Stimulated activated CD8-positive, alpha-beta memory T cell treated with anti-CD3 and anti-CD28 coated beads, Interleukin-4, amount 100 ng/mL, for 1 hour (primary cell): ENCODE measurements at regions not wholly inside any gene's neighbourhood (a gene's known extent, or its start where the extent isn't known, plus 50 kb on each side); places are given as distances from the start of the nearest gene placed in this dataset.

ENCODE experiments used
- DNase-seq, 2 donors: peaks; one replicate each; pipeline ENCODE4 v3.0.0-alpha.2; 2020; ENCODE audit warnings: low read depth in 2 of 2, low spot score in 1 of 2

DNA sequence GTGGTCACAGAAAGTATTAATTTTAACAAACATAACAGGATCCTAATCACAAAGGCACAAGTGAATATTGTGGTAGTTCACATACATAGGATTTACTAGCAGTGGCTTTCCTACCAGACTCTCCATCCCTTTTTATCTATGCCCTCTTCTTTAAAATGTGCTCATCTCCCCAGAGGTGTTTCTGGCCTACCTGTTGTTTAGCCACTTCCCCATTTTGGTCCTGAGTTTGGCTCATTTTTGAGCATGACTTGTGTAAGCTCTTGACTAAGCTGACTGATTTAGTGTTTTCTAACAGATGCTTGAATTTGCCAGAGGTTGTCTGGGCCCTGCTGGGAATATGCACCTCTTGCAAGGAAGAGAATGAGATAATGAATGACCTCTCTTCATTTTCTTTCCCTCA lies 517.7 kb upstream of the CLINT1 start:
- no peak for DNase-seq

DNA sequence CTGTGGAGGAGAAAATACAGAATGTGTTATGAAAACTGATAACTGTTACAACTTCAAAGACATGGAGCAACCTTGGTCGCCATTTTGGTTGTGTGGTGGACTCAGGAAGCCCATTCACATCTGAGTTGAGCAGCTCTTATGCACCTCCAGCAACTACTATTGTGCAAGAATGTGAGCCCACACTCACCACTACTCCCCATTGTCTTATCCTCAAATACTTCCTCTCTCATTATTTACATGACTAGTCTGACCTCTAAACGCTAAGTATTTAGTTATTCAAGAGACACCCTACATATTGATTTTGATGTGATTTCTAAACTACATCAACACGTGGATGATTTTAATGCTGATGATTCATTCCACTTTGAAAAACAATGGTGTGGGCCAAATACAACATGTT lies 516.6 kb upstream of the CLINT1 start:
- no peak for DNase-seq

DNA sequence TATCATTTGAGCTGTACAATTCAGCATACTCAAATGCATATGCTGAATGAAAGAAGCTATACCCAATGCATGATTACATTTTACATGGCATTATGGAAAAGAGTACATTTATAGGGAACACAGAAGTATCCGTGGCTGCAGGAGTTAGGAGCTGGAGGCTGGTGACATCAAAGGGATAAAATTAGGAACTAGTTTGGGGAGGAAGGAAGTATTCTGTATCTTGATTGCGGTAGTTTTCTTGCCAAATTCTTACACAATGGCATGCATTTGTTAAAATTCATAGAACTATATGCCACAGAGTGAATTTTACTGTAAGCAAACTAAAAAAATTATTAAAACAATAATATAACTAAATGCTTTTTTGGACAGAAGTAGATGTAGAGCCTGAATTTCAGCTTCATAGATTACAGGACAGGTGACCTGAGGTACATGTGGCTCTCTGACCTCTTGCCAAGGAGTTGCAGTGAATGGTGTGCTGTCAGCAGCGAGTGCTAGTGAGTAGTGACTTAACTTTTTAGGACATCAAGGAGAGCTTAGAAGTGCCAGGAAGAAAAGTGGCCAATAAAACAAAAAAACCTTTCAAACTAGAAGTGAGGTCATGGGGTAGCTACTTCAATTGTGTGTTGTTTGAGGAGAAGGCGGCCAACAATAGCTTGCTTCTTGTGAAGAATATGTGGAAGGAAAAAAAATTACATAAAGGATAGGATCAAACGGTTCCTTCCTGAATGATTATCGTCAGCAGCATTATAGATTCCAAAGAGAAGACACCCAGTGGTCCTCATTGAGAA lies 514.9 kb upstream of the CLINT1 start:
- no peak for DNase-seq

DNA sequence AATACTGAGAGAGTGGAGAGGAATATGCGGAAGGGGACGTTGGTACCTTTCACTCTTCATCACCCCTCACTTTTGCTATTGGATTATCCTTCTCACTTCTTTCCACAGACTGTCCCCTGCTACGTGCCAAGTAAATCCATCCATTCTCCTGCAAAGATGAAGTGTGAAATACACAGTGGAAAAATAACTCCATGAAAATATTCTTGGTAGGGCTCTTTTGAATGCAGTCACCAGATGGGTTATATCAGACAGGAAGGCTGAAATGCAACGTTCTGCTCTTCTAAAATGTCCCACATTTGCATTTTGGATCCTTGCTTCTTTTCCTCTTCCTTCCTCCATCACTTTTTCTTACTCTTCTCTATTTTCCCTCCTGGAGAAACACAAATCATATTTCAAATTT lies 510.3 kb upstream of the CLINT1 start:
- no peak for DNase-seq

DNA sequence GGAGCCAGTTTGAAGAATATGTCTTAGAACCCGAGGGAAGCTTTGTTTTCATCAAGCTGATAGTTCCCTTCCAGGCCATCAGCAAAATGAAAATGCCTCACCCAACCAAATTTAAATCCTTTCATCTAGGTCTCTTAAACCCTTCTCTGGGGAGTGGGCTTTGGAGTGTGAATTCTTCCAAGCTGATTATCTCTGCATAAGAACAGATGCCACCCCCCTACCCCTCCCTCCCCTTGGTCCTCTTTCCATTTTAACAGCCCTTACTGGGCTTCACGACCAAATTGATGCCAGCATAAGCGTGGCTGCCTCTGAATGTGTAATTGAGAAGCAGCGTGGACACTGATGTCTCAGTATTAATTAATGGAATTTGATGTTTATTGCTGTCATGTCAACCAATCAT lies 509.7 kb upstream of the CLINT1 start:
- no peak for DNase-seq

DNA sequence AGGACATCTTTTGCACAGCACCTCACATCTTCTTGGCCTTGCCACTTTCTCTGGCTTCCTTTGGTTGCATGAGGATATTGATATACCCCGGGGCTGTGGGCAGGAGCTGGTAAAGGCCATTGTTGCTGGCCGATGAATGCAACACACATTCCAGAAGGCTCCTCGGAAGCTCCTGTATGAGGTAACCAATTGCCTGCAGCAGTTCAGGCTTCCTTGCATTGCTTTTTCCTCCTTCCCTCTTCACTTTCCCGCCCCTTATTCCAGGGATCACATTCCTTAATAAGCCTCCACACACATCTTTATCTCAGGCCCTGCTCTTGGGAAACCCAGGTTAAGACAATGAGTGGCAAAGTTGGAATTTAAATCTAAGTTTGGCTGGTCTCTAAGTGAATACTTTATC lies 505.4 kb upstream of the CLINT1 start:
- no peak for DNase-seq

DNA sequence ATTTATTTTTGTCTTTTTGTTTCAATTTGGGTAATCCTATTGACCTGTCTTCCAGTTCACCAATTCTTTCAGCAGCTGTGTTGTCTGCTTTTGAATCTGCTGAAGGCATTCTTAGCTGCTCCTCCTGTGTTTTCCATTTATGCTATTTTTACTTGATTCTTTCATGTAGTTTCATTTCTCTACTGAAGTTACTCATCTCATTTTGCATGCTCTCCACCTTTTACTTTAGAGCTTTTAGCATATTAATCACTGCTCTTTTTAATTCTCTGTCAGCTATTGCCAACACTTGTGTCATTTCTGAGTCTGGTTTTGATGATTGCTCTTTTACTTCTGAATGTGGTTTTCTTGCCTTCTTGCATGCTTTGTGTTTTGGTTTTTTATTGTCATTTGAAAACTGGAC lies 496.0 kb upstream of the CLINT1 start:
- DNase-seq = no peak

DNA sequence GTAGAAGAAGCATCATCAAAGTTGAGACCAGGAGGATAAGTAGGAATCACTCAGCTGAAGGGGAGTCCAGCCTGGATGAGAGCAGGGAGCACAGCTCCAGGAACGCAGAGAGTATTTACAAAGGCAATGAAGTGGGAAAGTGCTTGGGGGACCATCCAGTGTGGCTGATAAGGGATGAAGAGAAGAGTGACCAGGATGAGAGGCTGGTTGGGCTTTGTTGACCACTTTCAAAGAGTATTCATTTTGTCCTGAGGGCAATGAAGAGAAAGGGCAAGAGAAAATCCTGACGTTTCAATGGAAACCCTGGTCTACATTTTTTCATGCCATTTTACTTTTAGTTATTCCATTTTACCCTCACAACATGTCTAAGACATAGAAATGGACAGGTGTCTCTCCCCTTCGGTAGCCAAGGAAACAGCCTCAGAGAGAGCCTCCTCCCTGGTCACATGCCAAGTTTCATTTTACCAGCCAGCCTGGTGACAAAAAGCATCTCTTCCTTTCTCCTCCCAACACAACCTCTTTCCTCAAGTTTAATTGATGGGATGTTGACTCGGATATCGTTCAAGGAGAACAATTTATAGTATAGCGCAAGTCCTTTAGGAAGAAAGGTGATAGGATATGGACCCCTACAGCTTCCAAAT lies 492.7 kb upstream of the CLINT1 start:
- no peak for DNase-seq

DNA sequence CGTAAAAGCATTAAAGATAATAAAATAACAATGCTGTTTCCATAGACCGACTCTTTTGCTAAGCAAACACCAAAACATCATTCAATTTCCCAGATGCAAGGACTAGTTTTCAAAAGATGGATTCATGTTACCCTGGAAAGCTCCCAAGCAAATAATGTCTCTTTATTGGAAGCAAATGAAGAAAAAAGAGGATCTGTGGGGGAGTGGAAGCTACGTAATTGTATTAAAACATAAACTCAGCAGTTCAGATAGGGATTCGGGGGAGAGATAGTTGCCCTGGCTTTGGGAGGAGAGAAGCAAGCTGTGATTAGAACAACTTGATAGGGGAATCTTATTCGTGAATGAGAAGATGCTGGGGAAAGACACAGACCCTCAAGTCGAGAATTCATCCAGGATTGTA lies 491.0 kb upstream of the CLINT1 start:
- no peak for DNase-seq

DNA sequence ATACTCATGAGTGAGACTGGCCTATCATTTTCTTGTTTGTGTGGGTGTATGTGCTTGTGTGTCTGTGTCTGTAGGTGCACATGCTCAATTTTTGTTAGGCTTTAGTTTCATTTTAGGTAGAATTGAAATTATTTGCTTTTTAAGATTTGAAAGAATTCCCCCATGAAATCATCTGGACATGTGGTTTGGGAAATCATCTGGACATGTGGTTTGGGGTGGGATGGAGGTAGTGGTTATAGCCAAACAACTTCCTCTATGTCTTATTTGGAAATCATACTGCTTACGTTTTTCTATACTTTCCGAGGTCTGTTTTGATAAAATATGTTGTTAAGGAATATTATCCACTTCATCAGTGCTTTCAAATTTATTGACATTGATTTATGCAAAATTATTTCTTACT lies 485.4 kb upstream of the CLINT1 start:
- DNase-seq = no peak

DNA sequence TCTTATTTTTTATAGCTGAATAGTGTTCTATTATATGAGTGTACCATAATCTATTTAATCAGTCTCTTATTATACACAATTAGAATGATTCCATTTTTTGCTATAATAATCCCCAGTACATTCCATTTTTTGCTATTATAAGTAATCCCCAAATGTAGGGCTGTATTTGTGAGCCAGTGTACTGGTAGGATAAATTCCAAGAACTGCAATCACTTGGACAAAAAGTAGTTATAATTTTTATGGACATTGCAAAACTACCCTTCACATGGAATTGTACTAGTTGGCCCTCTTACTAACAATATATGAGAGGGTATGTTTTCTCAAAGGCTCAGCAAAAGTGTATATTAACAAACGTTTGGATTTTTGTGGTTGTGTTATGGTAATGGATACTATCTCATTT lies 481.7 kb upstream of the CLINT1 start:
- no peak for DNase-seq

DNA sequence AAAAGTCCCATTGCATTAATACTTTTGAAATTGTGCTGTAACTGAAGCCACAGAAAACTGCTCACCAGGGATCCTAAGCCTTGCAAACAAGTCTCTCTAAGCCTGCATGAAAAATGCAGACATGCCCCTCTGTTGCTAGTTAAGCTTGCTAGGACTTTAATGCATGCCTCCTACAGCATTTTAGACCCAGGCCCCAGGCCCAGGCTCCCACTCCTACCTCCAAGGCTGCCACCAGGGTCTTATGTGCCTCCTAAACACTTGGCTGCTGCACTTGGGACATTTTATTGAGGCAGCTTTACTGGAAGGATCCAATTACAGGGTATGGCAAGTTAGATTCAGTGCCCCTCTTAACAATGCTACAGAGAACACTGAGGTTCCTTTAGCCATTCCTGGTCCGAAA lies 467.3 kb upstream of the CLINT1 start:
- no peak for DNase-seq

DNA sequence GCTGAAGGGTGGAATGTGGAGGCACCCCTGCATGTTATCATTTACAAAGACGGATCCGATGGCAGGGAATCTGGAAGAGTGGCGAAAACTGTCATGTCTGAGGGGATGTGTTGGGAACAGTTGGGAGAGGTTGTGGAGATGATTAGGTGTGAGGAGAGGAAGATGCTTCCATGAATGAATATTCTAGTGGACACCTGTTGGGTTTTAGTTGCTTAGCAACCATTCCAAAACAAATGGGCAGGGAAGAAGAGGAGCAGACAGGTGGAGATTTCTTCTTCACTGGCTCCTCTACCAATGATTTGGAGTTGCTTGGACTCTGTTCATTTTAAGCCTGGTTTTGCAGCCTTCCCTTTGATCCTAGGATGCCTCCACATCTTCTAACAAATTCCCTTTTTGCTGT lies 465.3 kb upstream of the CLINT1 start:
- no peak for DNase-seq

DNA sequence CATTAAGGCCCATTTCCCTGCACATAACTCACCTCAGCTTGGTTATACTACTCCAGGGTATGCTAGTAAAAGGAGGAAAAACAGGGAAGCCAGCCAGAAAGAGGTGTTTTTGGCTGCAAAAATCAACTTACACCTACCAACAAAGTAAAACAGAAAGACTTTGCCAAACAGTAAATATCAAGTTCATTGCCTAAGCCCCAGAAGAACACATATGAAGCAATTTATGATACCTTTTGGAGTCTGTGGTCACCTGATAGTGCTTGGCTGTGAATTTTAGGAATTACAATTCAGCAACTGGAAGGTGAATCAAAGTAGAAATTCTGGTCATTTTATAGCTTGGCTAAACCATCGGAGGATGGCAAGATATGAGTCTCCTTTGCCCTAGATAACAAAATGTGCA lies 463.7 kb upstream of the CLINT1 start:
- DNase-seq = no peak

DNA sequence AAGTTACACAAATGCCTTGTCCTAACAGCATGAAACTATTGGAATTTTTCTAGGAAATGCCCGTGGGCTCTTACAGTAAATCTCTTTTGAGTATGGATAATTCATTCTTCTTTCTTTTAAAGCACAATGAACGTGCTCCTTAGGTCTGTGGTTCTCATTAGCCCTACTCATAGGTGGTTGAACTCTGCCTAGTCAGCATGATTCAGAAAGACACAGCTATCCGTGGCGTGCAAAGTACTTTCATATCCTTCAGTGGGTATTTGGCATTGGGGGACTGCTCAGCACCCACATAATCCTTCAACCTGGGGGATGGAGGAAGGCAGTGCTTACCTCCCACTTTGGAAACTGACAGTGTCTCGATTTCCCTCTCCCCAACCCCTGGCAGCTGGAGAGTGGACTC lies 462.0 kb upstream of the CLINT1 start:
- no peak for DNase-seq

DNA sequence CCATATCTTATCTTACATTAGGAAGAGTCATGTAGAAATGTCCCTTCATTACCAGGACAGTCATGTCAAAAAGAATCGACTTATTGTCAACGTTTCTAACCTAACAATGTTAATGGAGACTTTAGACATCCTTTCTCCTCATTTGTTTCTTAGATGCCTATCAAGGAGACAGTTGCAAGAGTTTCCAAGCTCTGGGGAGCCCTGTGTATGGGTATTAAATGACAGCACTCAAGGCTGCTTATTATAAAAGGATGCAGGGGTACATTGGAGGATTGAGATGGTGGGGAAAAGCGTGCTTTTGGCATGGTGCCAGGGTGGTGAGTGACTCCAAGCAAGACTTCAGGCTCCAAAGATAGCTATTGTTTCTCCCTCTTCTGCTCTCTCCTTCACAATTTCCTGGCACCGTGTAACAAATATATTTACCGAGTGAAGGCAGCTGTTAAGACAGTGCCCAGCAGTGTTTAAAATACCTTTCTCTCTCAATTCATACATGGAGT lies 461.3 kb upstream of the CLINT1 start:
- DNase-seq = no peak

DNA sequence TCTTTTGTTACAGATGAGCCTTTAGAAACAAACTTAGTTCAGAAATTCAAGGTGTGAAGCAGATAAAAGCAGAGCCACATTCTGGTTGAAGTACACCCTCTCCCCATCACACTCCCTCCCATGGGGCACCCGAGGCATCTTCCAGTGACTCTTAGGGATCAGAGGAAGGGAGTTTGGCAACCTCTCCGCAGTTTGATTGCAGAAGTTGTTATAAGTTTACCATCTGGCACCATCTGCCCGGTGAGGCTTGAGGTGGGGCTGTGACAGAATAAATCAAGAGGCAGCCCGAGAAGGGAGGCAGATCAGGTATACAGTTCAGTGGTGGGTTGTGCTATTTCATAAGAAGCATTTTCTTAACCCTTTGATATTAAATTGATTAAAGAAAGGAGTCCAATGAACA lies 458.6 kb upstream of the CLINT1 start:
- DNase-seq = no peak

DNA sequence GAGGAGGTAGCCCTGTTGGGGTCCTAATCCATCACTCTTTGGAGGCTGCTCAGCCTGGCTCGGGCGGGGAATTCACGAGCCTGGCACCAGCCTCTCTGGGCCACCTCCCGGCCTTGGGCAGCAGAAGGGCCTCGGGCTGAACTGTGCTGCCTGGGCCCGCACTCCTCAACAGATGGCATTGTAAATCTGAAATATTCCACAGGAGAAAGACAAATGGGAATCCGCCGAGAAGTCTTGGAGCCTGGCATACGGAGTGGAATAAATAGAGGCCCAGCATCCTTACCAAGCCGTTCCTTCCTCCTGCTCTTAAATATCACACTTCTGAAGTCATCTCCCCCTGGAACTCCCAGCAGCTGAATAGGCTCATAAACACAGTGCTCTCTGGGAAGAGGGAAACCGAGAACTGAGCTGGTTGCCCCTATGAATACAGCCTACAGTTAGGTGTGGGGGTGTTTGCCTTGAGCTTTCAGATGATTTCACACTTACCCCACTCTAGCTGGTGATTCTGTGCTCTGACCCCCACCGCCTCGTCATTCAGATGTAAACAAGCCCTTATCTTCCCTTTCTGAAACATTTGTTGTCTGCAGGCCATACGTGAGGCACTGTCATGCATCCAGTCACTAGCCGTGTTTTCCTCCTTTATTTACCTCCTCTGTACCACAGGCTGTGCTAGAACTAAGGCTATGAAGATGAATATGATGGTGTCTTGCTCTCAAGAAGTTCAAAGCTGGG lies 455.0 kb upstream of the CLINT1 start:
- no peak for DNase-seq

DNA sequence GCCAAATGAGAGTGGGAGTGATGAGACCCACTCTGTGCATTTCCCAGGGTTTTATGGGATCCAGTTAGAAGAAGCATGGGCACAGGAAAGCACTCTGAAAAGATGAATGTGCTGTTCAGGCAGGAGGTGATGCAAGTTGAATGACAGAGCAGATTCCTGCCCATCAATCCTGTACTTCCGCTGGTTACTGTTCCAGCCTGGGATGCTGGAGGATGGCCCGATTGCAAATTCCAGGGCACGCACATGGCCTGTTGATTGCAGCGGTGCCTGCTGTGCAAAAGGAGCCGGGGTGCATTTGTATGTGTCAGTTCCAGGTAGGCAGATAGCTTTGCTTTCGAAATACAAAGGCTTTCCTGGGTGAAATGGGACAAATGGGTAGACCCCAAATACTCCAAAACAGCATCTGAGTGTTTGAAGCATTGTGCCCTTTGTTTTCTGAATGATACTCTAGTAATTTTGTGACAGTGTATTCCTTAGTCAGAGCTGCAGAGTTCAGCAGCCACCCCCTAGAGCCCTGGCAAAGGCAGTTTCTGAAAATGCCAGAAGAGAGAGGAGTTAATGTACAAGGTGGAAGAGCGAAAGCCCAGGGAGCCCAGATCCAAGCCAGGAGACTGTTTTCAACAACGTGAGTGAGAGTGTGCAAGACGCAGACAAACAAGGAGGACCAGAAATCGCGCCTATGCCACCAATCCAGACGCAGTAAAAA lies 454.2 kb upstream of the CLINT1 start:
- DNase-seq = no peak

DNA sequence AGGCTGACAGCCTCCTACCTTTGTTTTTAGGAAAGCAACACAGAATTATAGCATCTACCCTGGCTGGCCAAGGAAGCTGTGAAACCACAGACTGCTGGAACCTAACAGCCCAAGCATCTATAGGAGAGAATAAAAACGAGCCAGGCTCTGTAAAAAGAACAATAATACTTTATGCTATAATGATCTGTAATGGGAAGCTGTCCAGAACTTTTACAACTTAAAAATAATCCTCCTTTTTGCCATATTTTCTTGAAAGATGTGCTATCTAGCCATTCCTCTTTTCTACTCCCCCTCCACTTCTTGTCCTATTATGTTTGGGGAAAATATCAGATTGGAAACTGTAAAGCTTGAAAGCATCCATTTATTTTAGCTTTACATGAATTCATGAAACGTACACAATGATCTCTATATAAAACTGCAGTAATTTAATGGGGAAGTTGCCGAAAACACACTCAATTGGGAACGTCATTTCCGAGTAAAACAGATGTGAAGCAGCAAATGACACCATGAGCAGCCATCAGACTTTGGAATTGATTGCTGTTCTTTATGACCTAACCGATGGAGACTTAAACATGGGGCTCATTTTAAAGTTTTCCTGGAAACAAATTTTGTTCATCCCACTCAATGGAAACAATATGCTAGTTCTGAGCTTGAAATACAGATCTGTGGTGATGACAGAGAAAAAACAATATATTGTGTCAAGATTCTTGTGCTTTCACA lies 450.3 kb upstream of the CLINT1 start:
- DNase-seq = no peak

DNA sequence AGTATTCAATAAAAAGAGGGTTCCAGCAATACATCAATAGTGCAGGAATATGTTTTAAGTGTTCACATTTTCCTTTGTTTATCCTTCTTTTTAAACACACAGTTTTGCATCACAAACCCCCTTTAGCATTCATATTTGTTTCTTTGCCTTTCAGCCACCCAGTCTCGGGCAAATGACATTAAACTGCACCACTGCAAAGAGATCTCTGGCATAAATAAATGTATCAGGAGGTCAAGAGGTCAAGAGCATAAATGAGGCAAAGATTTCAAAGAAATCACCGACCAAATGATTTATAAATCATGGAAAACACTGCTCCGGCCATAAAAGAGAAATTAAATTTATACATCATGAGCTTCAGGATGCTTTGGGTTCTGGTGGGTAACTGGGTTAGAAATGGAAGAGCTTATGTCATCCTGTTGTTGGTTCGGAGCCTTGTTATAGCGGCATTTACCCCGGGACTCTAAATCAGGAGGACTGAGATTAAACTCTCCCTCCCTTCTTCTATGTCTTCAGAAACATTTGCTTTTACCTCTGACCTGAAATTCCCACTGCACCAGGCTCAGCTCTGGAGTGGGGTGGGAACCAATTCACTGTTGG lies 449.6 kb upstream of the CLINT1 start:
- no peak for DNase-seq
